Lower leg skin (tissue), 3 donors: ENCODE measurements at regions not wholly inside any gene's neighbourhood (a gene's known extent, or its start where the extent isn't known, plus 50 kb on each side); places are given as distances from the start of the nearest gene placed in this dataset.

Source experiments
- CTCF ChIP-seq, 3 donors: fragments of 450-650 bp; IDR thresholded peaks; one replicate each; pipeline ENCODE4 v1.5.1; 2016; ENCODE audit warnings: antibody characterized with exemption in 3 of 3, mild to moderate bottlenecking in 3 of 3, moderate library complexity in 2 of 3
- POLR2A ChIP-seq, 2 donors: fragments of 450-650 bp; IDR thresholded peaks; one replicate each; pipeline ENCODE4 v1.6.1; 2016 to 2017; ENCODE audit warnings: antibody characterized with exemption in 2 of 2, mild to moderate bottlenecking in 1 of 2, moderate library complexity in 1 of 2

DNA sequence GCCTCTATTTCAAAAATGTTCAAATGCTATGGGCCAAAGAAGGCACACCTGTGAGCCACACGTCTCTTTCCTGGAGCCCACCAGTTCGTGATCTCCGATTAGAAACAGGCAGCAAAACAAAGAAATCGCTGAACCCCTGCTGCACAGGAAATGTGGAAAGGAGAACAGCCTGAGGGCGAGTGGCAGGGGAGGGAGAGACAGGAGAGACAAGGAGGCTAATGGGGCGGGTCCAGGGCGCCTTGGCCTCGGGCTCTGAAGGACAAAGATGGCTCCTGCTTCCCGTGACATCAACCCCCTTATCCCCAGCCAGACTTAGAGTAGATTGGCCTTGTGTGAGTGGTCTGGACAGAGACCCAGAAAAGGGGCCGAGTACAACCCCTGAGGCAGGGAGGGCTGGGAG is 62.4 kb upstream of the DOCK1 start:
- no peak for TF ChIP-seq CTCF (IDR thresholded peaks at IDR 0.05)
- TF ChIP-seq POLR2A (IDR thresholded peaks at IDR 0.05) = no peak
